ENCODE measurements at regions not wholly inside any gene's neighbourhood (a gene's known extent, or its start where the extent isn't known, plus 50 kb on each side); places are given as distances from the start of the nearest gene placed in this dataset.

- TF ChIP-seq, protein P1, sequence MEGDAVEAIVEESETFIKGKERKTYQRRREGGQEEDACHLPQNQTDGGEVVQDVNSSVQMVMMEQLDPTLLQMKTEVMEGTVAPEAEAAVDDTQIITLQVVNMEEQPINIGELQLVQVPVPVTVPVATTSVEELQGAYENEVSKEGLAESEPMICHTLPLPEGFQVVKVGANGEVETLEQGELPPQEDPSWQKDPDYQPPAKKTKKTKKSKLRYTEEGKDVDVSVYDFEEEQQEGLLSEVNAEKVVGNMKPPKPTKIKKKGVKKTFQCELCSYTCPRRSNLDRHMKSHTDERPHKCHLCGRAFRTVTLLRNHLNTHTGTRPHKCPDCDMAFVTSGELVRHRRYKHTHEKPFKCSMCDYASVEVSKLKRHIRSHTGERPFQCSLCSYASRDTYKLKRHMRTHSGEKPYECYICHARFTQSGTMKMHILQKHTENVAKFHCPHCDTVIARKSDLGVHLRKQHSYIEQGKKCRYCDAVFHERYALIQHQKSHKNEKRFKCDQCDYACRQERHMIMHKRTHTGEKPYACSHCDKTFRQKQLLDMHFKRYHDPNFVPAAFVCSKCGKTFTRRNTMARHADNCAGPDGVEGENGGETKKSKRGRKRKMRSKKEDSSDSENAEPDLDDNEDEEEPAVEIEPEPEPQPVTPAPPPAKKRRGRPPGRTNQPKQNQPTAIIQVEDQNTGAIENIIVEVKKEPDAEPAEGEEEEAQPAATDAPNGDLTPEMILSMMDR (conservative IDR thresholded peaks at IDR 0.05; ENCODE audit: low read length) = no peak
- TF ChIP-seq EZH2phosphoT487 (IDR thresholded peaks at IDR 0.05; ENCODE audit: borderline replicate concordance, low read depth, low read length) = no peak
These were observed 344.3 kb downstream of the TEX29 start for GRCh38 chr13:111664696-111665095.
